Suprapubic skin (tissue), 3 donors: ENCODE measurements at regions not wholly inside any gene's neighbourhood (a gene's known extent, or its start where the extent isn't known, plus 50 kb on each side); places are given as distances from the start of the nearest gene placed in this dataset.

Experiments
- CTCF ChIP-seq, 2 donors: fragments of 200-600 bp in 1 of 2; fragments of 450-650 bp in 1 of 2; sonication (generic) in 1 of 2; IDR thresholded peaks; one replicate each; pipeline ENCODE4 v1.5.1; 2016 to 2019; ENCODE audit warnings: antibody characterized with exemption in 2 of 2, mild to moderate bottlenecking in 1 of 2, moderate library complexity in 1 of 2
- EP300 ChIP-seq: sonication (generic); formaldehyde crosslinking; IDR thresholded peaks from one replicate; pipeline ENCODE4 v1.6.1; 2017; ENCODE audit warnings: antibody characterized with exemption
- POLR2A ChIP-seq, 2 donors: fragments of 450-650 bp; IDR thresholded peaks; one replicate each; pipeline ENCODE4 v1.6.1; 2017; ENCODE audit warnings: antibody characterized with exemption in 2 of 2, mild to moderate bottlenecking in 2 of 2, moderate library complexity in 2 of 2

- no peak for TF ChIP-seq EP300
- TF ChIP-seq CTCF (IDR thresholded peaks at IDR 0.05), result no peak
- no peak for TF ChIP-seq POLR2A (IDR thresholded peaks at IDR 0.05)
These were observed 319.4 kb upstream of the SALL1 start for GRCh38 chr16:51470492-51470891.
